H4 (cell line): ENCODE measurements at regions not wholly inside any gene's neighbourhood (a gene's known extent, or its start where the extent isn't known, plus 50 kb on each side); places are given as distances from the start of the nearest gene placed in this dataset.
"Not testable (repeated sequence)": the region's sequence is repeated elsewhere in the genome, so short reads cannot be mapped to it uniquely, and the experiment has no call there.

Experiments used
- DNase-seq: peaks from one replicate; pipeline ENCODE4 v3.0.0-alpha.2; 2015; ENCODE audit warnings: low spot score

- no peak for DNase-seq
Measured at GRCh38 chr3:67957268-67957667, 302.9 kb upstream of the SUCLG2 start.

GRCh38 chr3:67947808-67948508, 293.5 kb upstream of the SUCLG2 start:
- no peak for DNase-seq

- DNase-seq: no peak
Measured at GRCh38 chr3:67946436-67946835, 292.0 kb upstream of the SUCLG2 start.

GRCh38 chr3:67943546-67943945, 289.1 kb upstream of the SUCLG2 start:
- DNase-seq: no peak

- no peak for DNase-seq
Measured at GRCh38 chr3:67941433-67942030, 287.1 kb upstream of the SUCLG2 start.

- DNase-seq: no peak
Measured at GRCh38 chr3:67940210-67940952, 286.0 kb upstream of the SUCLG2 start.

GRCh38 chr3:67937498-67938118, 283.2 kb upstream of the SUCLG2 start:
- DNase-seq: no peak

- not testable (repeated sequence) for DNase-seq
Measured at GRCh38 chr3:67930394-67930793, 276.0 kb upstream of the SUCLG2 start.

- no peak for DNase-seq
Measured at GRCh38 chr3:67923796-67924195, 269.4 kb upstream of the SUCLG2 start.

GRCh38 chr3:67920969-67921368, 266.6 kb upstream of the SUCLG2 start:
- DNase-seq: no peak

GRCh38 chr3:67920311-67920710, 265.9 kb upstream of the SUCLG2 start:
- DNase-seq: no peak

- no peak for DNase-seq
Measured at GRCh38 chr3:67916353-67916752, 261.9 kb upstream of the SUCLG2 start.

GRCh38 chr3:67907735-67908134, 253.3 kb upstream of the SUCLG2 start:
- no peak for DNase-seq

GRCh38 chr3:67906261-67906660, 251.8 kb upstream of the SUCLG2 start:
- no peak for DNase-seq

GRCh38 chr3:67901681-67902080, 247.3 kb upstream of the SUCLG2 start:
- DNase-seq: no peak

GRCh38 chr3:67898916-67899315, 244.5 kb upstream of the SUCLG2 start:
- DNase-seq: no peak

- no peak for DNase-seq
Measured at GRCh38 chr3:67897351-67898336, 243.2 kb upstream of the SUCLG2 start.

- DNase-seq: no peak
Measured at GRCh38 chr3:67896130-67896529, 241.7 kb upstream of the SUCLG2 start.

- DNase-seq: no peak
Measured at GRCh38 chr3:67894510-67894909, 240.1 kb upstream of the SUCLG2 start.

GRCh38 chr3:67884345-67884744, 229.9 kb upstream of the SUCLG2 start:
- DNase-seq: no peak

- no peak for DNase-seq
Measured at GRCh38 chr3:67883766-67884165, 229.4 kb upstream of the SUCLG2 start.
